Hematopoietic multipotent progenitor cell (in vitro differentiated cells): ENCODE measurements at regions not wholly inside any gene's neighbourhood (a gene's known extent, or its start where the extent isn't known, plus 50 kb on each side); places are given as distances from the start of the nearest gene placed in this dataset.

Experiments used
- DNase-seq, 3 donors: peaks; one replicate each; pipeline ENCODE4 v3.0.0-alpha.2; 2011 to 2015; ENCODE audit warnings: low read depth in 2 of 3, low spot score in 2 of 3

DNA sequence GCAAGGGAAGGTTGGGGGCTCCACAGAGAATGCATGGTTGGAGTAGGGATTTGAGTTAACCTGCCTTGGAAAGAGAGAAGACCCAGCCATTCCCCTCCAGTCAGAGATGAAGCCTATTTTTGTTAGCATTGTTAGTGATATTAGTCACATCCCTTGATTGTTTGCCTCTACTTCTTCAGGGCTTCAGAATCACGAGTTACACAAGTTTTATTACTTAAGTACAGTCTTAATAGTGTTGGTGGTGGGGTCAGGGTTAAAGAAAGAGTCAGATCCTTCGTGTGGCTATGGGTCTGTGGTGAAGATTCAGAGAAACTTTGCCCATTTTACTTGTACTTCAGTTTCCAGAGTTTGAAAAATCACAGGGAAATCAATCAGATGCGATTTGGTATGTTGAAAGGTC lies 363.1 kb downstream of the LRIG3 start:
- no peak for DNase-seq

GRCh38 chr12:58557661-58558060 lies 362.6 kb downstream of the LRIG3 start:
- DNase-seq, result no peak

DNA sequence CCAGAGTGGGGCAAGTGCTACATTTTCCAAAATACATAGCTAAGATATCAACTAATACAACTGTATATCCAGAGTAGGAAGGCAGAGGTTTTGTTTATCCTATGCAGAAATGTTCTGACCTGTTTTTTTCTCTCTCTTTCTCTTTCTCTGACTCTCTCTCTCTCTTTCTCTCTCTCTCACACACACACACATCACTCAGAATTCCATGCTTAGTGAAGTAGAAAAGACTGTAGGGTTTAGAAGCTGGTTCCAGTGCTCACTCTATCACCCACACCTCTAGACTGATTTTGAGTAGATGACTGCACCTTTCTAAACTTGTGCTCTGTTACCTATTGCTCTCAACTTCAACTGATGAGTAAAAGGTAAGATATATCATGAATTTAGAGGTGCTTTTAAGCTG lies 356.7 kb downstream of the LRIG3 start:
- no peak for DNase-seq

- DNase-seq, result no peak
Measured at GRCh38 chr12:58564721-58565120, 355.6 kb downstream of the LRIG3 start.

DNA sequence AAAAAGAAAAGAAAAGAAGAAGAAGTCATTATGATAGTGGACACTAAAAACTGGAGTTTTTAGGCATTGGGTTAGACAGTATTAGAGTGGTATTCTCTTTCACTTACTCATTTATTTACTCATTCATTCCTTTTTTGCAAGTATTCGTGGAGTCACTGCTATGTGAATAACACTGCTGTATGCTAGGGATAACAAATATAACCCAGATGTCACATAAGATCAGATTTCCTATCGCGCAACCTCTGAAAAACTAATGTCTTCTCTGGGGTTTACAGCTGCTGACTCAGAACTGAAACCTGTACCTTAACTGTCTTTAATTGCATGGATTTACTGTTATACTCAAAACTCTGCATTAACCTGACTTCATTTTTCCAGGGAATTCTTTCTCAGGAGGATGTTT lies 353.7 kb downstream of the LRIG3 start:
- no peak for DNase-seq

- no peak for DNase-seq
Measured at GRCh38 chr12:58567189-58567588, 353.1 kb downstream of the LRIG3 start.

GRCh38 chr12:58570411-58570810 lies 349.9 kb downstream of the LRIG3 start:
- DNase-seq, result no peak

DNA sequence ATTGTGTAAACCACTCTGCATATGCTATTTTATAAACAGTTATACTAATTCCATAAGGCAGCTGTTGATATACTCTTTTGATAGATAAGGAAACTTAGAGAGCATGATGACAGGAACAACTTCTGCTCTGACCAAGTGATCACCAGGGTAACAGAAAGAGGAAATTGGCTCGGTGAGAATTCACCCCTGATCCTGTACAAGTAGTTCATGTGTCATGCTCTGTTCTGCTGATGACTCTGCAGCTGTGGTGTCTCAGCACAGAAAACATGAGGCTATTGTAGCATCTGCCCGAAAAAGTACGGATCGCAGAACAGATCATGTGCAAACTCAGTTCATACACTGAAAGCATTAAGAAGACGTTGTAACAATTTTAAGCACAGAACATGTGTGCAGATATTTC lies 345.0 kb downstream of the LRIG3 start:
- peak in 2 of 3 donors; percentile 0 to 9 for DNase-seq

- no peak for DNase-seq
Measured at GRCh38 chr12:58576081-58576480, 344.2 kb downstream of the LRIG3 start.

- no peak for DNase-seq
Measured at GRCh38 chr12:58576916-58577315, 343.4 kb downstream of the LRIG3 start.

DNA sequence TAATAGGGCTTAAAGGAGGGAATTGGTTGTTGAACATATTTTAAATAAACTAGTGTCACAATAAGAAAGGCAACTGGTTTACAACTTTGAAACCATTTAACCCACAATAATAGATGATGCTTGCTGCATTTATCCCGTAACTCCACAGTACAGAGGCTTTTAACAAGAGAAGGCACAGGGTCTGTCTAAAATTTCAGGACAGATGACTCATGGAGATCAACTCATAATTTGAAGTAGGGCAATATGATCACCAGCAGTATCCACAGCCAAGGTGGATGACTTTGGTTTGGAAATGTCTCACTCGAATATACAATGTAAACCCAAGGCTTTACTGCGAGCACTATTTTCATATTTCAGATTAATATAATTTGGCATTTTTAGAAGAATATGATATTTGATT lies 340.2 kb downstream of the LRIG3 start:
- no peak for DNase-seq

DNA sequence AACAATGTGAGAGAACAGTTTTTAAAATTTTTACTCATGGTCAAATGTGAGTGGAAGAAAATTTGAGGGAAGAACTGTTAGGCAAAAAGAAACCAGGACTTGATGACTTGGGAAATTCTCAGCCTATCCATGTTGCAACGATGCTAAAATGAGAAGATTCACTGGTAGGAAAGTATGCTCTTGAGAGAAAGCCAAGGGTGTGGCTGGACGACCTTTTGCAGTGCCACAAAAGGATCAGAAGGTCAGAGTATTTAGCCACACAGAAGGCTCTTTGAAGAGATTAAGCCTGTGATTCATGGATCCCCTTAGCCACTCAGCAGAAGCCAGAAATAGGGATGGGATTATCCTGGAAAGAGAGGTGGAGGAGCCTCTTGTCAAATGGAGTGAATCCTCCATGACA lies 336.8 kb downstream of the LRIG3 start:
- DNase-seq, result no peak

- no peak for DNase-seq
Measured at GRCh38 chr12:58583940-58584339, 336.4 kb downstream of the LRIG3 start.

DNA sequence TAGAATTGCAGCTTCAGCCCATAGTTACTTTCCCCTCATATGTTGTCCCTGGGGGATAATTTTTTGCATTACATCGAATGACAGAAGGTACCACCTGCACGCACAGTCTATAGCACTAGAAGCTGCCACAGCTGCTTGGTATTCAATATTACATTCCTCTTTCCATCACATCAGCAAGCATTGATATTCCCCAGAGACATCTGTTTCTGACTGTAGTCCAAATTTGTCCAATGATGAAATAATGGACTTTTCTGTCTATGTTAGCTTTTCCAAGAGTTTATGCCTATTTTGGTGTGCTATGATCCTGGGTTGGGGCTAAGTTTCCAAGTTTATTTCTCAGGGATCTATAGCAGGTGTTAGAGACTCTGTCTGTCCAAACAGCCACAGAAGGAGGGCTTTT lies 335.4 kb downstream of the LRIG3 start:
- DNase-seq, result no peak

DNA sequence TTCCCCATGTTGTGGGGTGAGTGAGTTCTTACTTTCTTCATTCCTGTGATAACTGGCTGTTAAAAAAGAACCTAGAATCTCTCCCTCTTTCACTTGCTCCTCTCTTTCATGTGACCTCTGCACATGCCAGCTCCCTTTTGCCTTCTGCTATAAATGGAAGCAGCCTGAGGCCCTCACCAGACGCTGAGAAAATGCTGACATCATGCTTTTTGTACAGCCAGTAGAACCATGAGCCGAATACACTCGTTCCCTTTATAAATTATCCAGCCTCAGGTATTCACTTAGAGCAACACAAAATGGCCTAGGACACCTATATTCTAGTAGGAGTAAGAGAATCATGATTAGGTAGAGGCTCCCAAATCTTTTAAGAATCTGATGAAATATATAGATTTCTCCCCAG lies 333.5 kb downstream of the LRIG3 start:
- no peak for DNase-seq

DNA sequence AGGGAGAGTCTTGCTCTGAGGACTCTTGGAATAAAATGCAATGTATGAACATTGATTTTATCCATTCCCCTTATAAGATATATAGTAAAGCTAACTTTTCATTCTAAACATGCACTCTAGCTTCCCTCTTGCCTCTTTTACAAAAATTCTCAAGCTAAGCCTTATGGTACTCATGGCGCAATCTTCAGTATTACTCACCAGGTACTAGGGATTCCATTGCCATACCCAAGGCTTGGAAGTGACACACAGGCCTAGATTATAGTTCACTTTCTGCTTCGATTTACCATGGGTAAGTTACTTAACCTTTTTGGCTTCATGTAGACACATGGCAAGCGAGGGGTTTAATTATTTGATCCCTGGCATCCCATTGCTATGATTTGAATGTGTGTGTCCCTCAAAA lies 331.5 kb downstream of the LRIG3 start:
- no peak for DNase-seq

GRCh38 chr12:58592475-58593207 lies 327.7 kb downstream of the LRIG3 start:
- DNase-seq, result no peak

GRCh38 chr12:58593557-58594304 lies 326.6 kb downstream of the LRIG3 start:
- DNase-seq, result no peak

GRCh38 chr12:58596381-58596780 lies 323.9 kb downstream of the LRIG3 start:
- DNase-seq, result no peak

DNA sequence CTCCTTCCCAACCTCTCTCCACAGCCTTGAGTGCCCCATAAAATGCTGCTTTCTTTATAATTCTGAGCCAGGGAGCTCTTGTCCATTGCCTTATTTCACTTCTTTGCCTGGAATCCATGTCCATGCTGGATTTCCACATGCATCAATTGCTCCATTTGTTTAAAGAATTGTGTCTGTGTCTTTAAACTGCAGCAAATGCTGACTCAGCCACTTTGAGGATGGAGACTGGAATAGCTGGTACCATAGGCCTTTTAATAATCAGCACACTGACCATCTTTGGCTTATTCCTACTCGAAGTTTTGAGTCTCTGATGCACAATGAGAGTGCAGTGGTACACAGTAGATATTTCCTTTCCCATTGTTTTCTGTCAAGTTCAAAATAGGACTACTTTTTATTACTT lies 318.8 kb downstream of the LRIG3 start:
- DNase-seq, result no peak

DNA sequence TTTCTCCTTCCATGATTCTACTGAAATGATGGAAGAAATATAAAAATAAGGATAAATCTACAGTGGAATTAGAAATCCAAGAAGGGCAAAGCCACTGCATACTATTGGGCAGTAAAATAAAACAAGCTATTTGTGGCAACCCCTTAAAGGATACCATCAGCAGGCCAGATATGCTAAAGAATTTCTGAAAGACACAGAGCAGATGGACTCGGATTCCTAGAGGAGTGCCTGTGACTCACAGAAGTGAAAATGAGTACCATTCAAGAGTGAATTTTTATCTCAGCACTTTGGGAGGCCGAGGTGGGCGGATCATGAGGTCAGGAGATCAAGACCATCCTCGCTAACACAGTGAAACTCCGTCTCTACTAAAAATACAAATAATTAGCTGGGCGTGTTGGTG lies 318.1 kb downstream of the LRIG3 start:
- DNase-seq, result no peak

GRCh38 chr12:58602736-58603135 lies 317.6 kb downstream of the LRIG3 start:
- DNase-seq, result no peak
